IPS-NIHi7 (cell line): ENCODE measurements at regions not wholly inside any gene's neighbourhood (a gene's known extent, or its start where the extent isn't known, plus 50 kb on each side); places are given as distances from the start of the nearest gene placed in this dataset.

Experiments
- DNase-seq: peaks from one replicate; pipeline ENCODE4 v3.0.0; 2012; ENCODE audit warnings: mixed read lengths; ENCODE audit errors: extremely low spot score

DNA sequence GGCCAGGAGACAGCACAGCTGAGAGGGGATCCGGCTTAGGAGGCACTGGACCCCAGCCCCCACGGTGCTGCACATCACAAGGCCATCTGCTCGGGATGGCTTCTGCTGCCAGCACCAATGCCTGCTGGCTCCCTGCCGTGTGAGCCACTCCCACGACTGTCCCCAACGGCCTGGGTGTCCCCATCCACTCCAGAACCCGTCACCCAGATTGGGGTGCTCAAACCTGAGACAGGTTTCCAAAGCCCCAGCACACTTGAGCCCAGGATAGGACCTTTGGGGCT lies 102.4 kb downstream of the RFLNA start:
- no peak for DNase-seq

- DNase-seq = no peak
These were observed 101.9 kb downstream of the RFLNA start for GRCh38 chr12:124396544-124397398.

GRCh38 chr12:124395986-124396385 lies 101.1 kb downstream of the RFLNA start:
- DNase-seq = no peak

DNA sequence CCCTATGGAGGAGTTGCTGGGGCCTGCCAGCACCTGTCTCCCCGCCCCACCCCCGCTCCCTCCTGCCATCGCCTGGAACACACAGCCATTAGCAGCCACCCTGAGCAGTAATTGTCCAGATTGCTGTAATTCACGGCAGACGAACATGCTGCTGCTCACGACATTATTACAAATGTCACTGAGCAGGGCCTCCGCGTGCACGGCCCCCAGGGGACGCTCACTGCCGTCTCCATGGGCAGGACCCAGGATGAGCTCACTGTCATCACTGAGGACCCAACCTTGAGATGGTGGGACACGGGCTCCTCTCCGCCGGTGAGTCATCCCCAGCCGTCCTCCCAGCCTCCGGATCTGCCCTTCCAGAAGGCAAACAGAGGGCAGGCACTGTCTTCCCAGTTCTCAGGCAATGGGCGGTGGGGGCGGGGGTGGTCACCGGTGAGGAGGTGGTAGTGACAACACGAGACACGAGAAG lies 100.4 kb downstream of the RFLNA start:
- DNase-seq = no peak

GRCh38 chr12:124394462-124395128 lies 99.7 kb downstream of the RFLNA start:
- DNase-seq = no peak

DNA sequence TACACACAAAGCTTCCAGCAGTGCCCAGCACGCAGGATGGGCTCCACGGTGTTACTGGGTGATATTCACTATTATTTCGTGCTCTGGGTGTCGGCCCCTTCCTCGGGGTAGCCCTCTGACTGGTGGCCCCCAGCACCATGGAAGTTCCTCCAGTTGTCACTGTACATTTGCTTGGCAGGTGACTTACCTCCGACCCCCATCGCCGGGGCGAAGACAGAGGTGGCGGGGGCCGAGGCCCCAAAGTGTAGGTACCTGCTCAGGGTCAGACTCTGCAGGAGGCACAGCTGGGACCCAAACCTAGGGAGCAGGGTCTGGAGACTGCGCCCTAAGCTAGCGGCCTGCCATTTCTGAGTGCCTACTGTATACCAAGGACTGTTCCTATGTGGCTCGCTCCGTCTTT lies 98.9 kb downstream of the RFLNA start:
- no peak for DNase-seq

- no peak for DNase-seq
These were observed 98.5 kb downstream of the RFLNA start for GRCh38 chr12:124393414-124393790.

DNA sequence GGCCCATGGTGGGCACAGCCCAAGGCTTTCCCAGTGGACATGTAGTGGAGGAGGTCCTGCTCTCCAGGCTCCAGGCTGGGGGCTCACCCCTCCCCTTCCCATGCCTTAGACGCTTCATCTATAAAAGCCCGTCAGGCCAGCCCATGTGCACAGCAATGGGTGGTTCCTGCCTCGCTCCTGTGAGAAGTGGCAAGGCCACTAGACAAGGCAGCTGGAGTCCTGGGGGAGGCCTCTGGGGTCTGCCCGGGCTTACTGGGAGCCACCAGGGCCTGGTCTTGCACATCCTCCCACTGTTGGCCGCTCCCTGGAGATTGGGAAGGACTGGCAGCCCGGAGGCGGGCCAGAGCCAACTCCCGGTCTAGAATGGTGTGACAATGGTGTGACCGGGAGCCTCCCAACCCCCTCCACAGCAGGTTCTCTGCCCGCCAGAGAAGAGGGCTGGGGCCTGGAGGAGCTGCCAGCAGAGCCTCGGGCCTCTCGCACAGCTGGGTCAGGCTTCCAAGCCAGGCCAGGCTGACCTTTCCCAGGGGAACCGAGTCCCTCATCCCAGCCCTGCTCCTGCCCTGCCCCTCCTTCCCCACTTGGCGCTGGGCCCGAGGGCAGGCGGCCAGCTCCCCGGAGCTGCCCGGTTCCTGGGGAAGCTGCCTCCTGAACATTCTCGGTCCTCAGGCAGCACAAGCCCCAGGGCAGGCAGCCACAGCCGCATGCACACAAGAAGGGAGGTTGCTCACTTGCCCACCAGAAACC lies 97.9 kb downstream of the RFLNA start:
- peak; percentile 52 for DNase-seq

DNA sequence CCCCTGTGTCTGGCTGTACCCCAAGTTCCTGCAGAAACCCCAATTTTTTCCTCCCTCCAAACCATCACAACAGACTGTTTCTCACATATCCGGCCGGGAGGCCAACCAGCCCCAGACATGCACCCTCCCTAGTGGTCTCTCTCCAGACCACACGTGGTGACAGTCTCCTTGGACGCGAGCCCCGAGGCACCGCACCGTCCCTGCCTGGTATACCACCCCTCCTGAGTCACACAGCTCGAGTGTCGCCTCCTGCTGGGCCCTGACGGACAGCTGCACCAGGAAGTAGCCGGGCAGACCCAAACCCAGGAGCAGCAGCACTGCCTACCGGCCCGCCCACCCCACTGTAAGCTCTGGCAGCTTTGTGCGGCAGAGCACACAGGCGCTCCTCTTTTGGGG lies 97.4 kb downstream of the RFLNA start:
- peak; percentile 79 for DNase-seq

GRCh38 chr12:124391340-124392261 lies 96.7 kb downstream of the RFLNA start:
- DNase-seq = no peak

GRCh38 chr12:124390442-124391097 lies 95.7 kb downstream of the RFLNA start:
- DNase-seq = no peak

DNA sequence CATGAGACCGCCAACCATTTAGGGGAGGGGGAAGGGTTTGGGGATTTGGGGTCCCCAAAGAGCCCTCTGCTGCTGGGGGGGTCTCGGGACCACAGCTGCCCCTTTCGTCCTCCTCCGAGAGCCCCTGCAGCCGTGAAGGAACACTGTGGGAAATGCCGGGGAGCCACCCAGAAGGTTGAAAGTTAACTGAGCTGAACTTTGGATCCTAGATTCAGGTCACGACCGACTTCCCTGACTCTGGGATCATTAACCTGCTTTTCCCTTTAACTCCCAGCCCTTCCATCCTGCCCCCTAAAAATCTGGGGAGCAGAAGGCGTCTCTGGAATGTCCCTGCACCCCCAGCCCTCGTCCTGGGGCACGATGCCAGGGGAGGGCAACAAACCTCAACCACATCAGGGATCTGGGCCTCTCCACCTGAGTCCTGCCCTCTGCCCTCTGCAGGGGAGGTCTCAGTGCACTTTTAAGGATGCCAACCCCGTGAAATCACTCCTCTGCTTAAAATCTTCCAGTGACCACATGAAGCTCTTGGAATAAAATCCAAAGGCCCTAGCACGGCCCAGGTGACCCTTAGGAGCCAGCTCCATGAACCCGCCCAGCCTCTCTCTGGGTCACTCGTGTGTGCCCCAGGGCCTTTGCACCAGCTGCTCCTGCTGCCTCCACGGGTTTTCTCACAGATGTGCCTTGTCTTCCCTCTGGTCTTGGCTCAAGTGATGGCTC lies 95.0 kb downstream of the RFLNA start:
- no peak for DNase-seq

GRCh38 chr12:124389138-124389724 lies 94.3 kb downstream of the RFLNA start:
- DNase-seq = peak; percentile 58

DNA sequence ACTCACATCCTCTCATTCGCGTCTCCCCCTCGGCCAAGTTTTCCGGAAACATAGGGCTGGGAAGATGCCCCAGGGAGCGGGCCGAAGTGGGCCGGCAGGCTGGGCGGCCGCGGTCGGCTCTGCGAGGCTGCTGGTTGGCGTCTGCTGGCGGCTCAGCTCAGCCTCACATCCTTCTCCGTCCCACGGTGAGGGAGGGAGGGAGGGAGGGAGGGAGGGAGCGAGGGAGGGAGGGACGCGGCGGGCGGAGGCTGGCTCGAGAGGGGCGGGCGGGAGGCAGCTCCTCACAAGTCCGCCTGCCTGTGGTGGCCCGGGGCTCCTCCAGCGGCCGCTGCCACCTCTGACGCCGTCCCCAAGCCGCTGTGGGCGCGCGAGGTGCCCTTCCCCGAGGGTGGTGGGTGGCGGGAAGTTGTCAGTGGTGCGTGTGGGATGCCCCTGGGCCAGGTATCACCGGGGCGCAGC lies 93.8 kb downstream of the RFLNA start:
- DNase-seq = peak; percentile 79

GRCh38 chr12:124388038-124388671 lies 93.3 kb downstream of the RFLNA start:
- DNase-seq = no peak

- DNase-seq = no peak
These were observed 92.6 kb downstream of the RFLNA start for GRCh38 chr12:124387528-124387911.

DNA sequence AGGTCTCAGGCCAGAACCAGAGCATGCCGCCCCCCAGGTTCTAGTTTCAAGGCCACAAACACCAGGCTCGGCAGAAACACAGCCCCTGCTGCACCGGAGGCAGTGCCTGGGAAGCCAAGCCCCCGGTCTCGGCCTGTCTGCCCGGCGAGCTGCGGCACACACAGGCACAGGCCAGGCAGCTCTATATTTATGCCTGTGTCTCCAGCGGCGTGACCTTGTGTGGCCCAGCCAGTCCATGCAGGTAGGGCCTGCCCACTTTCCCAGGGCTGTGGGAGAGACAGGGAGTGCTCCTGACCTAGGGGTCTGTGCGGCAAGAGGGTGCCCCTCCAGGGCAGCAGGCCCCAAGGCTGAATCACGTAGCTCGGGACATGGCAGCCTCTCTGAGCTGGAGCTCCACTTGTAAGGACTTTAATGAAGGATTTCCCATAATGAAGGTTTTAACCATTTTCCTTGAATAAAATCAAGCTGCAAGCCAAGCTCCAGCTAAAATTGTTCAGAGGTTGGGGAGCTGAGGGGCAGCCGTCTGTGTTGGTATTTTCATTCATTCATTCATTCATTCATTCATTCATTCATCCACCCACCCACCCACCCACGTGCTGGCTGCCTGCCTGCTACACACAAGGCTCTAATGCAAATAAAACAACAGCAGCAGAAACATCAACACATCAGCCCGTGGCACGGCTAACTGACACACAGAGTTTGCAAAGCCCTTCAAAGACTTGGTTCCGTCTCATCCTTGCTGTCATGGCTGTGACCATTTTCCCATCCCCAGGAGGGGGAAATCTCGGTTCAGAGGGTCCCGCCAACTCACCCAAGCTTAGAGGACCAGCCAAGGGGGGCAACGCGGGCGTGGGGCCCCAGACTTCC lies 92.0 kb downstream of the RFLNA start:
- no peak for DNase-seq

DNA sequence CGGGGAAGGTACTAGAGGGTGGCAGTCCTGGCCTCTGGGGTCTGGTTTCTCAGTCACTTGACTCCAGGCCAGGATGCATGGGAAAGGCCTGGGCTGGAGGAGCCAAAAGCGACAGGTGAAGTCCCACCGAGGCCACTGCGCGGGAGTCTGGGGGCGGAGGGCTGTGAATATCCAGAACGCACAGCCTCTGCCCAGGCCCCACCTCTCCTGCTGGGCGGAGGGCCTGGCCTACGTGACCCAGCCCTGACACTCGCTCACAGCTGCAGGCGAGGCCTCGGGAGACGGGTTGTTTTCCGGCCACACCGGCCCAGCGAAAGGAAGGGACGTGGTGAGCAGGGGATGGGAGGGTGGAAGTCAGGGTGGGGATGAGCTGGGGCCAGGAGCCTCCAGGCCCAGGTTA lies 91.2 kb downstream of the RFLNA start:
- no peak for DNase-seq
